ENCODE measurements at regions not wholly inside any gene's neighbourhood (a gene's known extent, or its start where the extent isn't known, plus 50 kb on each side); places are given as distances from the start of the nearest gene placed in this dataset.

- DNase-seq (peak; percentile 34), ATAC-seq (ENCODE audit: low read depth) (no peak)
- Histone ChIP-seq H3K27me3 (replicated peaks in 1 of 4; ENCODE audit: control extremely low read depth in 1 of 4, control insufficient read depth in 3 of 4, insufficient read depth in 4 of 4, low read length in 3 of 4) (no peaks in the 10 kb centered on the region), H3K4me3 (ENCODE audit: control extremely low read depth in 1 of 5, extremely low read depth in 1 of 5, insufficient read depth in 1 of 5, low read depth in 2 of 5, low read length in 4 of 5) (no peak overlapping the region), H3K4me1 (ENCODE audit: control insufficient read depth in 2 of 2, insufficient read depth in 2 of 2, low read length in 2 of 2) (peaks cover 26 to 30% of the 10 kb centered on the region in 2 donors), H2AFZ (ENCODE audit: insufficient read depth, low read depth, low read length, poor library complexity, severe bottlenecking) (peak overlapping the region; percentile 61), H3K4me2 (replicated peaks; ENCODE audit: low read depth, low read length, poor library complexity, severe bottlenecking) (peak overlapping the region; percentile 25), H3K9ac (ENCODE audit: low read length) (no peak overlapping the region), H3K9me3 (ENCODE audit: control extremely low read depth in 1 of 3, control insufficient read depth in 2 of 3, insufficient read depth in 1 of 3, low read length in 2 of 3) (no peaks in the 10 kb centered on the region), H3K79me2 (ENCODE audit: control insufficient read depth, insufficient read depth, low read length) (no peaks in the 10 kb centered on the region), H3K27ac (ENCODE audit: low read length in 2 of 2) (no peak overlapping the region), H3K36me3 (replicated peaks in 1 of 2; ENCODE audit: control extremely low read depth in 1 of 2, control insufficient read depth in 1 of 2, extremely low read depth in 1 of 2, insufficient read depth in 2 of 2, low read length in 1 of 2) (no peaks in the 10 kb centered on the region), H4K20me1 (ENCODE audit: control insufficient read depth, insufficient read depth, low read length, poor library complexity, severe bottlenecking) (no peaks in the 10 kb centered on the region)
- ChIA-PET CTCF (no interaction called here), POLR2A (no interaction called here)
- no peaks in the 10 kb centered on the region for H3K27me3 Mint-ChIP-seq
- no peak for TF ChIP-seq EZH2 (IDR thresholded peaks at IDR 0.05; ENCODE audit: borderline replicate concordance, insufficient read depth, low read depth, low read length, poor library complexity, severe bottlenecking)
- TF ChIP-seq CTCF (IDR thresholded peaks at IDR 0.05): no peak
- H3K4me1 Mint-ChIP-seq: peaks cover 33% of the 10 kb centered on the region
- peak overlapping the region; percentile 7 for H3K4me3 Mint-ChIP-seq
- intact Hi-C loops (cut with micrococcal nuclease): no loop called here
- peak overlapping the region; percentile 69 for H3K27ac Mint-ChIP-seq
- H3K9me3 Mint-ChIP-seq (ENCODE audit: insufficient read depth): no peaks in the 10 kb centered on the region
- 50% methylated on average over 2 of the region's 6 CpGs for WGBS (ENCODE audit: insufficient coverage)
These were observed 83.3 kb upstream of the MED13L start for GRCh38 chr12:116360579-116361413.

DNA sequence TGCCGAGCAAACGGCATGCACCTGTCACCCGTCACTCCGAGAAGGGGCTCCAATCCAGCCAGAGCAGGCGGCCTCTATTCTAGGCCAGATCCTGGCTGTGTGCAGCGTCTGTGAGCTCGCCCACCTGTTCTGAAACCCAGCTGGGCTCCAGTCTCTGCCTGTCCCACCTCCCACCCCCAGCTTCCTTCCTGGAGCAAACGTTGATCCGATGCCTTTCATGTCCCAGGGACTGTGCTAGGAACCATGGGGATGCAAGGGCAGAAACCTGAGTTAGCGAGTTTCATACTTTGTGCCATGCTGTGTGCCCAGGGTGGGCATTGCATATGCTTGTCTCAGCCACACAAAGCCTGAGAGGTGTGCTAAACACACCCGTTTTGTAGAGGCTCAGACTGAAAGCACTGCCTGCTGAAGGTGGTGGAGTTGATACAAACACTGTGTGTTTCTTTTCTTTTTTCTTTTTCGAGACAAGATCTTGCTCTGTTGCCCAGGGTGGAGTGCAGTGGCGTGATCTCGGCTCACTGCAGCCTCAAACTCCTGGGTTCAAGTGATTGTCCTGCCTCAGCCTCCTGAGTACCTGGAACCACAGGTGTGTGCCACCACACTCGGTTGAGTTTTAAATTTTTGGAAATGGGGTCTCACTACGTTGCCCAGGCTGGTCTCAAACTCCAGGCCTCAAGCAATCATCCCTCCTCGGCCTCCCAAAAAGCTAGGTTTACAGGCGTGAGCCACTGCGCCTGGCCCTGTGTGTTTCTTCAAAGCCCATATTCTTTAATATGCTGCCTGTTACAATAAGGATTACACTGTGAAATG, 84.1 kb upstream of the MED13L start:
- DNase-seq: peak; percentile 28

More for the DNA sequence above, 84.1 kb upstream of the MED13L start:
- H3K27me3 ChIP-seq (replicated peaks in 1 of 4; ENCODE audit: control extremely low read depth in 1 of 4, control insufficient read depth in 3 of 4, insufficient read depth in 4 of 4, low read length in 3 of 4): no peaks in the 10 kb centered on the region
- Mint-ChIP-seq H3K4me1 (peaks cover 33% of the 10 kb centered on the region), H3K4me3 (no peak overlapping the region), H3K27me3 (no peaks in the 10 kb centered on the region), H3K27ac (no peak overlapping the region), H3K9me3 (ENCODE audit: insufficient read depth) (no peaks in the 10 kb centered on the region)
- no peaks in the 10 kb centered on the region for H3K79me2 ChIP-seq (ENCODE audit: control insufficient read depth, insufficient read depth, low read length)
- peak overlapping the region; percentile 61 for H2AFZ ChIP-seq (ENCODE audit: insufficient read depth, low read depth, low read length, poor library complexity, severe bottlenecking)
- no peaks in the 10 kb centered on the region for H3K9me3 ChIP-seq (ENCODE audit: control extremely low read depth in 1 of 3, control insufficient read depth in 2 of 3, insufficient read depth in 1 of 3, low read length in 2 of 3)
- ChIA-PET CTCF (no interaction called here), POLR2A (no interaction called here)
- H3K36me3 ChIP-seq (replicated peaks in 1 of 2; ENCODE audit: control extremely low read depth in 1 of 2, control insufficient read depth in 1 of 2, extremely low read depth in 1 of 2, insufficient read depth in 2 of 2, low read length in 1 of 2): no peaks in the 10 kb centered on the region
- no peaks in the 10 kb centered on the region for H4K20me1 ChIP-seq (ENCODE audit: control insufficient read depth, insufficient read depth, low read length, poor library complexity, severe bottlenecking)
- 31% methylated on average over 13 of the region's 19 CpGs for WGBS (ENCODE audit: insufficient coverage)
- no peak overlapping the region for H3K27ac ChIP-seq (ENCODE audit: low read length in 2 of 2)
- H3K4me2 ChIP-seq (replicated peaks; ENCODE audit: low read depth, low read length, poor library complexity, severe bottlenecking): peak overlapping the region; percentile 25
- H3K9ac ChIP-seq (ENCODE audit: low read length): no peak overlapping the region
- ATAC-seq (ENCODE audit: low read depth): no peak
- H3K4me1 ChIP-seq (ENCODE audit: control insufficient read depth in 2 of 2, insufficient read depth in 2 of 2, low read length in 2 of 2): peaks cover 26 to 30% of the 10 kb centered on the region in 2 donors
- TF ChIP-seq EZH2 (IDR thresholded peaks at IDR 0.05; ENCODE audit: borderline replicate concordance, insufficient read depth, low read depth, low read length, poor library complexity, severe bottlenecking) (no peak), CTCF (IDR thresholded peaks at IDR 0.05) (no peak)
- intact Hi-C loops (cut with micrococcal nuclease): no loop called here
- no peak overlapping the region for H3K4me3 ChIP-seq (ENCODE audit: control extremely low read depth in 1 of 5, extremely low read depth in 1 of 5, insufficient read depth in 1 of 5, low read depth in 2 of 5, low read length in 4 of 5)

Data from B cell (primary cell).